Endothelial cell of umbilical vein (primary cell): ENCODE measurements at regions not wholly inside any gene's neighbourhood (a gene's known extent, or its start where the extent isn't known, plus 50 kb on each side); places are given as distances from the start of the nearest gene placed in this dataset.

ENCODE experiments used
- CTCF ChIP-seq, 2 donors: IDR thresholded peaks; 1 replicate in 1 of 2; 2 replicates in 1 of 2; pipeline ENCODE4 v1.5.1; 2011; ENCODE audit warnings: low read length in 2 of 2, mild to moderate bottlenecking in 2 of 2, moderate library complexity in 2 of 2, control low read depth in 1 of 2, inconsistent platforms in 1 of 2, low read depth in 1 of 2; ENCODE audit not compliant: insufficient read depth in 1 of 2; ENCODE audit errors: extremely low read depth in 1 of 2
- EZH2 ChIP-seq: IDR thresholded peaks from 2 replicates; pipeline ENCODE4 v1.6.1; 2012; ENCODE audit warnings: borderline replicate concordance, low read depth, mild to moderate bottlenecking, moderate library complexity, low read length, inconsistent platforms; ENCODE audit not compliant: severe bottlenecking
- FOS ChIP-seq: IDR thresholded peaks from 2 replicates; pipeline ENCODE4 v1.6.1; 2011; ENCODE audit warnings: mild to moderate bottlenecking, low read length, moderate library complexity, borderline replicate concordance; ENCODE audit not compliant: insufficient read depth
- MYC ChIP-seq: IDR thresholded peaks from one replicate; pipeline ENCODE4 v1.6.1; 2011; ENCODE audit warnings: mild to moderate bottlenecking, low read depth, low read length
- POLR2A ChIP-seq: IDR thresholded peaks from 2 replicates; pipeline ENCODE4 v1.6.1; 2012; ENCODE audit warnings: low read depth, mild to moderate bottlenecking, control low read depth, low read length
- POLR2AphosphoS5 ChIP-seq: IDR thresholded peaks from 2 replicates; pipeline ENCODE4 v1.6.1; 2012; ENCODE audit warnings: low read depth, mild to moderate bottlenecking, control low read depth, low read length, moderate library complexity; ENCODE audit not compliant: insufficient read depth

DNA sequence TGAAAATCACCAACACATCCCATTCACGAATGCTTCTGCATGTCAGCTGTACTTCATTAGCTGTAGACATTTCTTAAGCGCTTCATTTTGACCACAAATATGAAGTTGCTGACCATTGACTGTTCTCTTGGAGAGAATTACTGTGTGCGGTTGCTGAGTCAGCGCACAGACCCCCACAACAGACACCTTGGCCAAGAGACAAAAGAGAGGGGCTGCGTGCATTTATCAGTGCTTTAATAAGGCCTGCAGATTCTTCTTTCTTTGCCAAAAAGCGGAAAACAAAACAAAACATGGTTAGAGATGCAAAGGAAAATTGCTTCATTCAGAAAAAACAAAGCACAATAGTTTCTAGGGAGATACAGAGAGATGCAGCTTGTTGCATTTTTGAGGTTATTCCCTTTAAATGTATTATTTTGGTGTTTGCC is 174.7 kb downstream of the ACKR3 start:
- TF ChIP-seq CTCF (IDR thresholded peaks at IDR 0.05; ENCODE audit: extremely low read depth in 1 of 2, insufficient read depth in 1 of 2, low read depth in 1 of 2, low read length in 2 of 2) (no peak), EZH2 (no peak), POLR2A (no peak), FOS (no peak), POLR2AphosphoS5 (no peak), MYC (no peak)
